H9 (cell line): ENCODE measurements at regions not wholly inside any gene's neighbourhood (a gene's known extent, or its start where the extent isn't known, plus 50 kb on each side); places are given as distances from the start of the nearest gene placed in this dataset.

Source experiments
- DNase-seq: peaks from one replicate; pipeline ENCODE4 v3.0.0-alpha.2; 2017
- H2AFZ ChIP-seq: one replicate; pipeline ENCODE4 v1.6.1; 2013; ENCODE audit warnings: mild to moderate bottlenecking, low read length, control low read depth, moderate library complexity
- H2AK5ac ChIP-seq: 2 replicates; pipeline ENCODE4 v1.6.1; 2013; ENCODE audit warnings: low read length, control low read depth, mixed read lengths; ENCODE audit not compliant: insufficient read length
- H2BK120ac ChIP-seq: one replicate; pipeline ENCODE4 v1.6.1; 2013; ENCODE audit warnings: low read depth, mild to moderate bottlenecking, low read length, control low read depth, inconsistent platforms; ENCODE audit not compliant: poor library complexity, severe bottlenecking
- H2BK12ac ChIP-seq: 2 replicates; pipeline ENCODE4 v1.6.1; 2013; ENCODE audit warnings: low read length, control low read depth, mixed read lengths, low read depth; ENCODE audit not compliant: insufficient read length
- H2BK15ac ChIP-seq: 2 replicates; pipeline ENCODE4 v1.6.1; 2013; ENCODE audit warnings: low read depth, low read length, control low read depth
- H2BK20ac ChIP-seq: one replicate; pipeline ENCODE4 v1.6.1; 2013; ENCODE audit warnings: low read depth, mild to moderate bottlenecking, low read length, control low read depth, inconsistent platforms; ENCODE audit not compliant: poor library complexity, severe bottlenecking
- H2BK5ac ChIP-seq: 2 replicates; pipeline ENCODE4 v1.6.1; 2013; ENCODE audit warnings: low read length, control low read depth, mixed read lengths; ENCODE audit not compliant: insufficient read length
- H3K14ac ChIP-seq: 2 replicates; pipeline ENCODE4 v1.6.1; 2013; ENCODE audit warnings: low read length, control low read depth; ENCODE audit not compliant: insufficient read depth
- H3K18ac ChIP-seq: 2 replicates; pipeline ENCODE4 v1.6.1; 2013; ENCODE audit warnings: low read depth, mild to moderate bottlenecking, mixed read lengths, low read length, control low read depth; ENCODE audit not compliant: insufficient read length
- H3K23ac ChIP-seq: 2 replicates; pipeline ENCODE4 v1.6.1; 2013; ENCODE audit warnings: low read length, control low read depth, mixed read lengths, low read depth; ENCODE audit not compliant: insufficient read length
- H3K23me2 ChIP-seq: 2 replicates; pipeline ENCODE4 v1.6.1; 2013; ENCODE audit warnings: low read depth, mild to moderate bottlenecking, mixed read lengths, low read length, control low read depth; ENCODE audit not compliant: insufficient read length, poor library complexity, severe bottlenecking
- H3K27ac ChIP-seq: 2 replicates; pipeline ENCODE4 v1.5.1; 2013; ENCODE audit warnings: low read length, control low read depth, mixed read lengths, low read depth; ENCODE audit not compliant: insufficient read length
- H3K27me3 ChIP-seq: 2 replicates; pipeline ENCODE4 v1.6.1; 2013; ENCODE audit warnings: low read length, control low read depth, inconsistent platforms; ENCODE audit not compliant: insufficient read depth
- H3K4ac ChIP-seq: 2 replicates; pipeline ENCODE4 v1.6.1; 2013; ENCODE audit warnings: low read depth, mild to moderate bottlenecking, control low read depth, inconsistent platforms, low read length, moderate library complexity
- H3K4me1 ChIP-seq: 2 replicates; pipeline ENCODE4 v1.6.1; 2013; ENCODE audit warnings: low read length, control low read depth, inconsistent platforms; ENCODE audit not compliant: insufficient read depth
- H3K4me2 ChIP-seq: 2 replicates; pipeline ENCODE4 v1.6.1; 2013; ENCODE audit warnings: low read length, control low read depth, mixed read lengths; ENCODE audit not compliant: insufficient read length, insufficient read depth
- H3K56ac ChIP-seq: 2 replicates; pipeline ENCODE4 v1.6.1; 2013; ENCODE audit warnings: low read depth, mild to moderate bottlenecking, mixed read lengths, low read length, control low read depth; ENCODE audit not compliant: insufficient read length
- H3K79me1 ChIP-seq: 2 replicates; pipeline ENCODE4 v1.6.1; 2013; ENCODE audit warnings: low read depth, mild to moderate bottlenecking, moderate library complexity, low read length, control low read depth, inconsistent platforms; ENCODE audit not compliant: insufficient read depth, poor library complexity, severe bottlenecking
- H3K79me2 ChIP-seq: 2 replicates; pipeline ENCODE4 v1.6.1; 2013; ENCODE audit warnings: low read length, control low read depth, inconsistent platforms; ENCODE audit not compliant: insufficient read depth
- H3K9ac ChIP-seq: 2 replicates; pipeline ENCODE4 v1.6.1; 2013; ENCODE audit warnings: low read length, control low read depth, mixed read lengths; ENCODE audit not compliant: insufficient read length; ENCODE audit errors: extremely low read depth
- H3K9me3 ChIP-seq: one replicate; pipeline ENCODE4 v1.6.1; 2013; ENCODE audit warnings: low read depth, low read length, inconsistent platforms; ENCODE audit not compliant: control insufficient read depth
- H3T11ph ChIP-seq: one replicate; pipeline ENCODE4 v1.6.1; 2013; ENCODE audit warnings: mild to moderate bottlenecking, low read length, control low read depth, inconsistent platforms
- H4K20me1 ChIP-seq: one replicate; pipeline ENCODE4 v1.6.1; 2013; ENCODE audit not compliant: control insufficient read depth, insufficient read length, insufficient read depth
- H4K5ac ChIP-seq: 2 replicates; pipeline ENCODE4 v1.6.1; 2013; ENCODE audit warnings: low read depth, mild to moderate bottlenecking, mixed read lengths, low read length, control low read depth; ENCODE audit not compliant: insufficient read length
- H4K8ac ChIP-seq: replicated peaks from 2 replicates; pipeline ENCODE4 v1.6.1; 2013; ENCODE audit warnings: low read length, control low read depth, mixed read lengths, low read depth; ENCODE audit not compliant: insufficient read length
- H4K91ac ChIP-seq: 2 replicates; pipeline ENCODE4 v1.6.1; 2013; ENCODE audit warnings: low read depth, mild to moderate bottlenecking, moderate library complexity, mixed read lengths, low read length, control low read depth; ENCODE audit not compliant: insufficient read length
- H3K27ac Mint-ChIP-seq, 3 experiments: 2 replicates in 2 of 3; 3 replicates in 1 of 3; pipeline ENCODE4 v1.8.0; 2020 to 2021; ENCODE audit warnings: mixed read lengths in 3 of 3, mild to moderate bottlenecking in 1 of 3, moderate library complexity in 1 of 3
- H3K27me3 Mint-ChIP-seq: 2 replicates; pipeline ENCODE4 v1.8.0; 2021; ENCODE audit warnings: low read depth, mild to moderate bottlenecking, moderate library complexity, mixed read lengths
- H3K36me3 Mint-ChIP-seq, 3 experiments: 2 replicates in 2 of 3; 3 replicates in 1 of 3; pipeline ENCODE4 v1.8.0; 2020 to 2021; ENCODE audit warnings: low read depth in 3 of 3, mixed read lengths in 3 of 3; ENCODE audit not compliant: insufficient read depth in 1 of 3
- H3K4me1 Mint-ChIP-seq, 2 experiments: 2 replicates each; pipeline ENCODE4 v1.8.0; 2020; ENCODE audit warnings: mixed read lengths in 2 of 2
- H3K4me3 Mint-ChIP-seq, 2 experiments: 2 replicates in 1 of 2; 3 replicates in 1 of 2; pipeline ENCODE4 v1.8.0; 2020 to 2021; ENCODE audit warnings: mild to moderate bottlenecking in 2 of 2, mixed read lengths in 2 of 2, moderate library complexity in 1 of 2
- H3K9me3 Mint-ChIP-seq, 2 experiments: 2 replicates in 1 of 2; 3 replicates in 1 of 2; pipeline ENCODE4 v1.8.0; 2020; ENCODE audit warnings: mild to moderate bottlenecking in 2 of 2, mixed read lengths in 2 of 2, moderate library complexity in 1 of 2
- CTCF ChIP-seq: fragments of 200-600 bp; sonication (generic); conservative IDR thresholded peaks from 3 replicates; pipeline ENCODE4 v1.8.0; 2021; ENCODE audit warnings: antibody characterized with exemption, mild to moderate bottlenecking
- WGBS: extraction: QIAGEN DNeasy Blood & Tissue Kit; methylation state at CpG from one replicate; pipeline ENCODE4 v1.1.7; 2013; ENCODE audit warnings: missing lambda C conversion rate, low lambda C conversion rate, mixed read lengths; ENCODE audit not compliant: insufficient read length; ENCODE audit errors: extremely low coverage; 5-methylcytosine and 5-hydroxymethylcytosine counted together

GRCh38 chr6:81608776-81609175, 143.7 kb downstream of the TENT5A start:
- no peaks in the 10 kb centered on the region for H3K27me3 Mint-ChIP-seq
- H4K8ac ChIP-seq, result no peak overlapping the region
- no peak overlapping the region for H3K18ac ChIP-seq
- H3K14ac ChIP-seq, result no peak overlapping the region
- H2AK5ac ChIP-seq, result no peak overlapping the region
- TF ChIP-seq CTCF, result no peak
- no peaks in the 10 kb centered on the region for H4K20me1 ChIP-seq
- H4K5ac ChIP-seq, result no peak overlapping the region
- no peaks in the 10 kb centered on the region for H3K9me3 ChIP-seq
- no peak overlapping the region for H3K56ac ChIP-seq
- H3T11ph ChIP-seq, result no peak overlapping the region
- H4K91ac ChIP-seq, result no peak overlapping the region
- H3K9me3 Mint-ChIP-seq, result 0 out of 5 replicates have a peak, but pooled peaks cover 0 to 2% of the 10 kb centered on the region in 2 experiments
- H3K79me2 ChIP-seq, result no peaks in the 10 kb centered on the region
- H3K9ac ChIP-seq, result no peak overlapping the region
- no peaks in the 10 kb centered on the region for H3K27me3 ChIP-seq
- no peak overlapping the region for H2BK12ac ChIP-seq
- H3K4me3 Mint-ChIP-seq, result no peak overlapping the region
- no peaks in the 10 kb centered on the region for H3K23me2 ChIP-seq
- no CpG with 5 or more reads among the region's 2 CpGs for WGBS
- no peak for DNase-seq
- H3K4me1 ChIP-seq, result no peaks in the 10 kb centered on the region
- no peak overlapping the region for H2BK15ac ChIP-seq
- no peak overlapping the region for H3K23ac ChIP-seq
- H3K36me3 Mint-ChIP-seq, result no peaks in the 10 kb centered on the region
- no peak overlapping the region for H3K4ac ChIP-seq
- H3K27ac ChIP-seq, result no peak overlapping the region
- H3K4me1 Mint-ChIP-seq, result peaks cover 4 to 5% of the 10 kb centered on the region in 2 experiments
- no peaks in the 10 kb centered on the region for H3K79me1 ChIP-seq
- no peak overlapping the region for H2AFZ ChIP-seq
- no peak overlapping the region for H3K4me2 ChIP-seq
- H2BK5ac ChIP-seq, result no peak overlapping the region
- no peak overlapping the region for H2BK120ac ChIP-seq
- no peak overlapping the region for H3K27ac Mint-ChIP-seq
- H2BK20ac ChIP-seq, result no peak overlapping the region
